Frontal cortex (tissue), 1 donor: ENCODE measurements at regions not wholly inside any gene's neighbourhood (a gene's known extent, or its start where the extent isn't known, plus 50 kb on each side); places are given as distances from the start of the nearest gene placed in this dataset. TPM values are rescaled to one million over a fixed set of nuclear protein-coding genes. Genes with fewer than 3 reads are reported as not detected.

Experiments
- small RNA-seq: library from RNA; depleted of rRNA; stranded (forward); fragments of <200 nt; gene quantifications from one replicate; pipeline ENCODE3, GENCODE V24; 2014

Small RNA genes in the stretch of these regions (small RNA-seq; reads per million reads assigned to genes)
- not detected for gene AL603825.1
